GM12874 (cell line): ENCODE measurements at regions not wholly inside any gene's neighbourhood (a gene's known extent, or its start where the extent isn't known, plus 50 kb on each side); places are given as distances from the start of the nearest gene placed in this dataset.

Experiments
- TF ChIP-seq, protein P1 (sequence below): IDR thresholded peaks from 2 replicates; pipeline ENCODE4 v1.5.1; 2011; ENCODE audit warnings: low read depth, mild to moderate bottlenecking, control low read depth, low read length, moderate library complexity; ENCODE audit not compliant: insufficient read depth

DNA sequence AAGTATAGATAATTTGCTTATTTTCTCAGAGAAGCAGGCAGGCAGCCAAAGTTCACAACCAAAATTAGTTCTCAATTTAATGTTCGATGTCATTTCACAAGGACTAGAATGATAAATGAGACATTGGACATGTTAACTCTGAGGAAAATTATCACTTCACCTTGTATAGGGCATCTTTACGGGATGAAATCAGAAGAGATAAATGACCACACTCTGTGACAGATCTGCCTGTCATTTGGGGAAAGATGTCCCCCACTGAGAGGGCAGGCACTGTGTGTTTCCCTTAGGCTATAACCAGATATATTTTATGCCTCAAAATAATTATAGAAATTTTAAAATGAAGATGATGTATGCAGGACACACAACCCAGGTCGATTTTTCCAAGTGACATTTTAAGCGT is 642.9 kb downstream of the BRINP3 start:
- TF ChIP-seq, protein P1, sequence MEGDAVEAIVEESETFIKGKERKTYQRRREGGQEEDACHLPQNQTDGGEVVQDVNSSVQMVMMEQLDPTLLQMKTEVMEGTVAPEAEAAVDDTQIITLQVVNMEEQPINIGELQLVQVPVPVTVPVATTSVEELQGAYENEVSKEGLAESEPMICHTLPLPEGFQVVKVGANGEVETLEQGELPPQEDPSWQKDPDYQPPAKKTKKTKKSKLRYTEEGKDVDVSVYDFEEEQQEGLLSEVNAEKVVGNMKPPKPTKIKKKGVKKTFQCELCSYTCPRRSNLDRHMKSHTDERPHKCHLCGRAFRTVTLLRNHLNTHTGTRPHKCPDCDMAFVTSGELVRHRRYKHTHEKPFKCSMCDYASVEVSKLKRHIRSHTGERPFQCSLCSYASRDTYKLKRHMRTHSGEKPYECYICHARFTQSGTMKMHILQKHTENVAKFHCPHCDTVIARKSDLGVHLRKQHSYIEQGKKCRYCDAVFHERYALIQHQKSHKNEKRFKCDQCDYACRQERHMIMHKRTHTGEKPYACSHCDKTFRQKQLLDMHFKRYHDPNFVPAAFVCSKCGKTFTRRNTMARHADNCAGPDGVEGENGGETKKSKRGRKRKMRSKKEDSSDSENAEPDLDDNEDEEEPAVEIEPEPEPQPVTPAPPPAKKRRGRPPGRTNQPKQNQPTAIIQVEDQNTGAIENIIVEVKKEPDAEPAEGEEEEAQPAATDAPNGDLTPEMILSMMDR, result no peak

DNA sequence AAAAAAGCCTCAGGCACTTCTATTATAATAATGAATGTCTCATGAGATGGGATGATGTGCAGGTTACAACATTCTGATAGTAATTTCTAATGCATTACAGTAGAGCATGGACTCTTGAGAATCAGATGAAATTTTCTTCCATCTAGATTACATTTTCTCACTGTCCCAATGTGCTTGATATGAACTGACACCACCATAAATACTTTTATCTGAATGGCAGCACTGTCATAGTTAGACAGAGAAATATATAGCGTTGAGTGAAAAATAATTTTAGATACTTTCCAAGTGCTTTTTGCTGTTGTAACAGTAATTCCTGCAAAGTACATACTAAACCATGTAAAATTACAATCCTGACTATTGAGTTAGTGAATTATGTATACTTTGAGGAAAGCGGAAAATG is 630.1 kb downstream of the BRINP3 start:
- TF ChIP-seq, protein P1, result no peak

DNA sequence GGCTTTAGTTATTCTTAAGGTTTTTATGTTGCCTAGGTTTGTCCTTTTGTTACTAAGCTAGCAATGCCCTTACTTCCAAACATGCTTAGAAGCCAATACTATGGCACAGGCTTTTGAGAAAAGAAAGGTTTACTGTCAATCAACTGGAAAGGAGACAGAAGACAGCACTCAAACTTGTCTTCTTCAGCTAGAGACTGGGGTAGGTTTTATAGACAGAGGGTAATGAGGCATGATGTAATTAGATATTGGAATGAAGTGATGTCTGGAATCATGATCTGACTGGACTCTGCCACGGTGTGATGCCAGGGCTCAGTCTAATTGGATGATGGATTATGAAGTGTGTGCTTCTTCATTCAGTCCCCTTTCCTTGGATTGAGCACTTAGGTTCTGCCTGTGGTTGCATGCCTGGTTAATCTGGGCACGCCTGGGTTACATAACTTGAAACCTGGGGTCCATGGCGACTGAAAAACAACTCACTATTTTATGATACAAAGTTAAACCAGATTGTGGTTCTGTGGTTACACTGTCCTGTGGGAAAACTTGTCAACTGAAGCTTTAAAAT is 625.8 kb downstream of the BRINP3 start:
- TF ChIP-seq, protein P1, result no peak

DNA sequence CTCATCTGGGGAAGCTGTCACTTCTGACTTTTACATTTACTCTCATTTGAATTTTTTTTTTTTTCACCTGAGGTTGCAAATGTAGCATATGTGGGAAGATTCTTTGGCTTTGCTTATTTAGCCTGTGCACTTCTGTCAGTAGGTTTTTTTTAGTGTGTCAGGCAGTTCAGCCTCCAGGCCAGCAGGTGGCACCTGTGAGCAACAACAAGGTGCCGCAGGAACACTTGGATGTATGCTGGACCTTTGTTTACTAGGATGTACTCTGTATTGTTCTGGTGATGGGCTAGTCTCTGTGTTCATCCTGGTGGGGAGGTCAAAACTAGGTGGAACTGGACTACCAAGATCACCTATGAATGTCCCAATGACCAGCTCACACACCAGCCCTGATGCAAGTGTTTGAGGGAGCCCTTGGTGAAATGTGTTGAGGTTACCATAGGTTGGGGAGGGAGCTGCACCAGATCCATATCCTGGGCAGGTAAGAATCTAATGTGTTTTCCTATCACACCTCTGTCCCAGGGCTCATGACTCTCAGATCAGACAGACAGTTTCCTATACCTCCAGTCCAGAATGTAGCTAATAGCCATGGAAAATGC is 618.2 kb downstream of the BRINP3 start:
- TF ChIP-seq, protein P1, result peak; percentile 76

DNA sequence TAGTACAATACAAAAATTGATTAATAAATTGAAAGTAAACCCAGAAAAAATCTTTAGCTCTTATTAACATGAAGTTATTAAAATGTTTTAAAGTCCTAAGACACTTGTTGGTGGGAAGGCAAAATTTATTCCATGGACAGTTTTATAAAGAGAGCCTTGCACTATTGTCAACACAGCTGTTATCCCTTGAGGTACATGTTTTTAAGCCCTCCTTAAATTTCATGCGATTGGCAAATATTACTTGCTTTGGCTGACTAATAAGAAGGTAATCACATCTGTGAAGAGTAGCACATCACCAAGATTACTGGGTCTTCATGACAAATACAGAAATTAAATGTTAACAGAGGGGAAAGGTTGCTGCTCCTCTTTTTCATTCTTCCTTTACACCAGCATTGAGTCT is 611.1 kb downstream of the BRINP3 start:
- TF ChIP-seq, protein P1, result no peak

DNA sequence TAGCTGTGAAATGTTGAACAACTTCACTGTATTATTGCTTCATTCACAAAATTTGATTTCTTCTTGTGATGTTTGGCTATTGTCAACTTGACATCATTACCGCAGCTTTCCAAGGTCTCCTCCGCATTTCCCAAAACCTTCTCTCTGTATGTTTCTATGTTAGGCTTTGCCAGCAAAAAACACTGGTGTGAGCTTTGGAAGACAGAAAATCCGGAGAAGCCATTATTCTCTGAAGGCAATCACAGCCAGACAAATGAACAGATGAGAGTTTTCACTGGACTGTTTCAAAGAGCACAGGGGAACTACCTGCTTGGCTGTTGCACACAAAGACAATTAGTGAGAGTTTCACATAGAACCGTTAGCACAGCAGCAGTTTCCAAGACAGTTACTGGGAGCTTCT is 609.6 kb downstream of the BRINP3 start:
- TF ChIP-seq, protein P1, result no peak

DNA sequence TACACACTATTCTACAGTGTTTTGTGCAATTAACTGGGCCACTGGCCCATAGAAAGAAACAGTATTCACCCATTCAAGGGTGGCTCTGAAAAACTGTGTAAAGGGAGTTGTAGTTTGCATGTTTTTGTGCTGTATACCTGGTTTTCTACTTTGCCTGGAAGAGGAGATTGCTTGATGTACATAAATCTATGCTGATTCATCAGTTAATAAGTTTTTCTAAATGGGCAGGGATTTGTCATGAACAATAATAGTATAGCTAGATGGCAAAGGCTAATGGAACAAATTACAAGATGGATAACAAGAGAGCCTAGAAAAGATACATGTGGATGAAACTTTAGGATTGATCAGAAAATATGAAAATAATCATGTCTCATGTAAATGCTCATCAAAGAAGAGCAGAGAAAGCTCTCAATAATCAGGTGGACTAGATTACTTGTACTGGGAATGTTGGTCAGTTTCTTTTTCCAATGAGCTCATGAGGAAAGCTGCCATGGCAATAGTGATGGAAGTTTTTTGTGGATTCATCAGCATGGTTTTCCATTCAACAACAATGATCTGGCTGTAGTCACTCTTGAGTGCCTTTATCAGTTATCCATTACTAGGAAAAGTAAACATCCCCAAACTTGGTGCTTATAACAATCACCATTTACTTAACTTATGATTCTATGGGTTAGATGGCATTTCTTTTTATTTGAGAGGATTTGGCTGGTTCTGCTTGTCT is 602.8 kb downstream of the BRINP3 start:
- TF ChIP-seq, protein P1, result no peak
